Calu3 (cell line): ENCODE measurements at regions not wholly inside any gene's neighbourhood (a gene's known extent, or its start where the extent isn't known, plus 50 kb on each side); places are given as distances from the start of the nearest gene placed in this dataset.
"Not testable (repeated sequence)": the region's sequence is repeated elsewhere in the genome, so short reads cannot be mapped to it uniquely, and the experiment has no call there.

Experiments
- BruUV-seq: library from RNA; stranded (reverse); fragments of 400-500 nt; replicated peaks from 2 replicates; lab custom pipeline; 2021; lab: Mats Ljungman, UMichigan
- CTCF ChIA-PET: fragments of 300-600 bp; sonication (Branson Sonifier 250); formaldehyde crosslinking; loops from one replicate; lab custom pipeline; 2022; ENCODE audit warnings: antibody characterized with exemption; lab: Charles Lee
- DNase-seq: peaks from one replicate; pipeline ENCODE4 v3.0.0; 2022
- H3K27ac Mint-ChIP-seq: one replicate; pipeline ENCODE4 v1.8.0; 2022; ENCODE audit warnings: mixed read lengths; ENCODE audit not compliant: unreplicated experiment
- H3K27me3 Mint-ChIP-seq: one replicate; pipeline ENCODE4 v1.8.0; 2022; ENCODE audit warnings: mixed read lengths; ENCODE audit not compliant: unreplicated experiment
- H3K36me3 Mint-ChIP-seq: one replicate; pipeline ENCODE4 v1.8.0; 2022; ENCODE audit warnings: mild to moderate bottlenecking, moderate library complexity, mixed read lengths; ENCODE audit not compliant: insufficient read depth, unreplicated experiment
- H3K4me1 Mint-ChIP-seq: one replicate; pipeline ENCODE4 v1.8.0; 2022; ENCODE audit warnings: mild to moderate bottlenecking, low read depth, mixed read lengths; ENCODE audit not compliant: unreplicated experiment
- H3K4me3 Mint-ChIP-seq: one replicate; pipeline ENCODE4 v1.8.0; 2022; ENCODE audit warnings: mild to moderate bottlenecking, low read depth, moderate library complexity, mixed read lengths; ENCODE audit not compliant: unreplicated experiment
- H3K9me3 Mint-ChIP-seq: one replicate; pipeline ENCODE4 v1.8.0; 2022; ENCODE audit warnings: low read depth, mixed read lengths; ENCODE audit not compliant: unreplicated experiment
- CTCF ChIP-seq: fragments of 200-600 bp; IDR thresholded peaks from one replicate; pipeline ENCODE4 v1.8.0; 2022; ENCODE audit warnings: antibody characterized with exemption; ENCODE audit not compliant: unreplicated experiment
- intact Hi-C: fragments of 100-400 bp; cut with micrococcal nuclease; formaldehyde crosslinking; loops from one replicate; pipeline ENCODE4 v1.10.0; 2022; ENCODE audit not compliant: unreplicated experiment

GRCh38 chr1:157311730-157312081 is 173.5 kb upstream of the ETV3 start:
- H3K27ac Mint-ChIP-seq: no peak overlapping the region
- CTCF ChIA-PET: interaction anchor here (1.0 to 1.6 kb wide), 2 partner anchors 15 to 115 kb away, joined by 5 read pairs; no protein-coding TSS in a partner anchor
- intact Hi-C loops: loop anchor here (2.0 to 5.0 kb wide), 2 partner anchors 119 to 177 kb away; no protein-coding TSS in a partner anchor

GRCh38 chr1:157310805-157311729 is 172.9 kb upstream of the ETV3 start:
- CTCF ChIA-PET: interaction anchor here (1.0 to 1.6 kb wide), 2 partner anchors 15 to 115 kb away, joined by 5 read pairs; no protein-coding TSS in a partner anchor
- H3K27ac Mint-ChIP-seq, H3K4me3 Mint-ChIP-seq, H3K4me1 Mint-ChIP-seq, BruUV-seq, H3K9me3 Mint-ChIP-seq, H3K36me3 Mint-ChIP-seq: not testable (repeated sequence)
- peaks cover 36% of the 10 kb centered on the region for H3K27me3 Mint-ChIP-seq
- intact Hi-C loops: loop anchor here (2.0 to 5.0 kb wide), 2 partner anchors 119 to 178 kb away; no protein-coding TSS in a partner anchor
- TF ChIP-seq CTCF: peak; percentile 30
- DNase-seq: peak; percentile 37

More at GRCh38 chr1:157311730-157312081, 173.5 kb upstream of the ETV3 start:
- Mint-ChIP-seq H3K36me3 (no peaks in the 10 kb centered on the region), H3K9me3 (peaks cover 2% of the 10 kb centered on the region), H3K4me1 (peaks cover 7% of the 10 kb centered on the region), H3K4me3 (no peak overlapping the region), H3K27me3 (peaks cover 39% of the 10 kb centered on the region)
- TF ChIP-seq CTCF: no peak
- DNase-seq: no peak
- BruUV-seq: no TSS peak

- Mint-ChIP-seq H3K4me1 (peaks cover 7% of the 10 kb centered on the region), H3K27ac (no peak overlapping the region), H3K36me3 (no peaks in the 10 kb centered on the region), H3K4me3 (no peak overlapping the region), H3K27me3 (peaks cover 36% of the 10 kb centered on the region), H3K9me3 (no peaks in the 10 kb centered on the region)
- no peak for TF ChIP-seq CTCF
- intact Hi-C loops: loop anchor here (2.0 to 5.0 kb wide), 2 partner anchors 118 to 178 kb away; no protein-coding TSS in a partner anchor
- no peak for DNase-seq
- CTCF ChIA-PET: interaction anchor here (1.6 kb wide), 1 partner anchor 114 kb away, joined by 5 read pairs; no protein-coding TSS in a partner anchor
- no TSS peak for BruUV-seq
Measured at GRCh38 chr1:157310401-157310800, 172.2 kb upstream of the ETV3 start.

GRCh38 chr1:157307491-157307890 is 169.3 kb upstream of the ETV3 start:
- BruUV-seq: no TSS peak
- Mint-ChIP-seq H3K9me3 (no peaks in the 10 kb centered on the region), H3K4me3 (no peak overlapping the region), H3K27ac (no peak overlapping the region), H3K27me3 (peaks cover 36% of the 10 kb centered on the region), H3K4me1 (peaks cover 7% of the 10 kb centered on the region), H3K36me3 (no peaks in the 10 kb centered on the region)
- no peak for DNase-seq
- CTCF ChIA-PET: no interaction called here
- intact Hi-C loops: no loop called here
- no peak for TF ChIP-seq CTCF
